B cell (primary cell): ENCODE measurements at regions not wholly inside any gene's neighbourhood (a gene's known extent, or its start where the extent isn't known, plus 50 kb on each side); places are given as distances from the start of the nearest gene placed in this dataset.

Experiments used
- ATAC-seq: fragments of 200-7000 bp; cut with Tn5 transposase; one replicate; pipeline ENCODE4 v1.10.0; 2021; ENCODE audit warnings: low read depth, mild to moderate bottlenecking, moderate number of reproducible peaks, moderate library complexity
- CTCF ChIA-PET: fragments of 350-600 bp; sonication (Branson Sonifier 250); formaldehyde crosslinking; loops from one replicate; lab custom pipeline; 2021; ENCODE audit warnings: antibody characterized with exemption, inconsistent platforms; lab: Charles Lee
- POLR2A ChIA-PET: fragments of 350-600 bp; sonication (Branson Sonifier 250); formaldehyde crosslinking; loops from one replicate; lab custom pipeline; 2021; ENCODE audit warnings: antibody characterized with exemption; lab: Charles Lee
- DNase-seq: peaks from one replicate; pipeline ENCODE4 v3.0.0; 2013
- H2AFZ ChIP-seq: 2 replicates; pipeline ENCODE4 v1.6.1; 2012; ENCODE audit warnings: mild to moderate bottlenecking, low read depth, low read length; ENCODE audit not compliant: insufficient read depth, poor library complexity, severe bottlenecking
- H3K27ac ChIP-seq, 2 donors: 1 replicate in 1 of 2; 2 replicates in 1 of 2; pipeline ENCODE4 v1.5.1; 2012 to 2013; ENCODE audit warnings: low read length in 2 of 2, mild to moderate bottlenecking in 2 of 2, moderate library complexity in 1 of 2
- H3K27me3 ChIP-seq, 4 experiments: fragments of 200-600 bp in 1 of 4; sonication (generic) in 1 of 4; replicated peaks in 1 of 4; 1 replicate in 2 of 4; 2 replicates in 2 of 4; pipeline versions ENCODE4 v1.6.1 to v1.7.0; 2013 to 2016; ENCODE audit warnings: low read length in 3 of 4, mild to moderate bottlenecking in 2 of 4, mixed read lengths in 1 of 4, moderate library complexity in 1 of 4; ENCODE audit not compliant: insufficient read depth in 4 of 4, control insufficient read depth in 3 of 4; ENCODE audit errors: control extremely low read depth in 1 of 4
- H3K36me3 ChIP-seq, 2 experiments: replicated peaks in 1 of 2; 1 replicate in 1 of 2; 2 replicates in 1 of 2; pipeline versions ENCODE4 v1.6.1 to v1.7.1; 2013; ENCODE audit warnings: low read length in 1 of 2; ENCODE audit not compliant: insufficient read depth in 2 of 2, control insufficient read depth in 1 of 2; ENCODE audit errors: control extremely low read depth in 1 of 2, extremely low read depth in 1 of 2
- H3K4me1 ChIP-seq, 2 donors: fragments of 200-600 bp in 1 of 2; sonication (generic) in 1 of 2; 1 replicate in 1 of 2; 2 replicates in 1 of 2; pipeline versions ENCODE4 v1.5.1 to v1.6.1; 2013 to 2017; ENCODE audit warnings: low read length in 2 of 2; ENCODE audit not compliant: control insufficient read depth in 2 of 2, insufficient read depth in 2 of 2
- H3K4me2 ChIP-seq: replicated peaks from 2 replicates; pipeline ENCODE3; 2012; ENCODE audit warnings: mild to moderate bottlenecking, low read depth, low read length; ENCODE audit not compliant: poor library complexity, severe bottlenecking
- H3K4me3 ChIP-seq, 5 experiments: fragments of 200-600 bp in 1 of 5; sonication (generic) in 1 of 5; 1 replicate in 3 of 5; 2 replicates in 2 of 5; pipeline versions ENCODE4 v1.5.1 to v1.7.0; 2011 to 2016; ENCODE audit warnings: low read length in 4 of 5, mild to moderate bottlenecking in 4 of 5, low read depth in 2 of 5, control low read depth in 1 of 5, moderate library complexity in 1 of 5; ENCODE audit not compliant: insufficient read depth in 1 of 5; ENCODE audit errors: control extremely low read depth in 1 of 5, extremely low read depth in 1 of 5
- H3K79me2 ChIP-seq: fragments of 200-600 bp; sonication (generic); one replicate; pipeline ENCODE4 v1.6.0; 2016; ENCODE audit warnings: low read length; ENCODE audit not compliant: control insufficient read depth, insufficient read depth
- H3K9ac ChIP-seq: fragments of 200-600 bp; sonication (generic); 2 replicates; pipeline ENCODE4 v1.6.1; 2017; ENCODE audit warnings: mild to moderate bottlenecking, low read length, moderate library complexity
- H3K9me3 ChIP-seq, 3 donors: one replicate each; pipeline versions ENCODE4 v1.6.1 to v1.7.1; 2013; ENCODE audit warnings: low read length in 2 of 3; ENCODE audit not compliant: control insufficient read depth in 2 of 3, insufficient read depth in 1 of 3; ENCODE audit errors: control extremely low read depth in 1 of 3
- H4K20me1 ChIP-seq: 2 replicates; pipeline ENCODE4 v1.6.0; 2012; ENCODE audit warnings: mild to moderate bottlenecking, low read length; ENCODE audit not compliant: insufficient read depth, control insufficient read depth, poor library complexity, severe bottlenecking
- H3K27ac Mint-ChIP-seq: one replicate; pipeline ENCODE4 v1.8.0; 2021; ENCODE audit warnings: mixed read lengths
- H3K27me3 Mint-ChIP-seq: one replicate; pipeline ENCODE4 v1.8.0; 2021; ENCODE audit warnings: mixed read lengths
- H3K4me1 Mint-ChIP-seq: one replicate; pipeline ENCODE4 v1.8.0; 2021; ENCODE audit warnings: mixed read lengths
- H3K4me3 Mint-ChIP-seq: one replicate; pipeline ENCODE4 v1.8.0; 2021; ENCODE audit warnings: mixed read lengths
- H3K9me3 Mint-ChIP-seq: one replicate; pipeline ENCODE4 v1.8.0; 2022; ENCODE audit warnings: mixed read lengths; ENCODE audit not compliant: insufficient read depth
- EZH2 ChIP-seq: IDR thresholded peaks from 2 replicates; pipeline ENCODE4 v1.6.1; 2012; ENCODE audit warnings: borderline replicate concordance, low read depth, mild to moderate bottlenecking, moderate library complexity, low read length; ENCODE audit not compliant: insufficient read depth, poor library complexity, severe bottlenecking
- WGBS: methylation state at CpG from one replicate; pipeline ENCODE4 v1.1.5; 2013; ENCODE audit warnings: missing lambda C conversion rate; ENCODE audit not compliant: insufficient coverage; 5-methylcytosine and 5-hydroxymethylcytosine counted together
- intact Hi-C: fragments of 100-400 bp; cut with micrococcal nuclease; formaldehyde crosslinking; loops from one replicate; pipeline ENCODE4 v1.10.0; 2022
- TF ChIP-seq, protein P1 (sequence below): fragments of 200-600 bp; IDR thresholded peaks from one replicate; pipeline ENCODE4 v1.8.0; 2022; ENCODE audit warnings: antibody characterized with exemption, mild to moderate bottlenecking

DNA sequence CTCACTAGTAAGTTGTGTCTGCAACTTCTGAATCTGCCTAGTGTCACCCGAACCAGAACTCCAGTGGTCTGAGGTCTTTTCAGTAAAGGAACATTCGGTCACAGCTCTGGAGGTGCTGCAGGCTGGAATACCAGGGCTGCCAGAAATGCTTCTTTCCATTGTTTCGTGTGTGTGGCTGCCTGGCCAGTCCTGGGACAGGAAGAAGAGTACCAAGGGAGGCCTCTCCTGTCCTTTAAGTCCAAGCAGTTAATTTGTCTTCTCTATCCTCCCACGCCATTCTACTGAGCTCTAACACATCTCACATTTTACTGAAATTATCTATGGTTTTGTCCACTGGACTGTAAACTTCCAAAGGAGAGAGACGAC, 196.0 kb downstream of the LNPK start:
- Mint-ChIP-seq H3K9me3 (no peaks in the 10 kb centered on the region), H3K4me3 (no peak overlapping the region), H3K27me3 (peaks cover 8% of the 10 kb centered on the region), H3K27ac (no peak overlapping the region), H3K4me1 (no peaks in the 10 kb centered on the region)
- ATAC-seq (no peak), DNase-seq (no peak)
- intact Hi-C loops, result no loop called here
- Histone ChIP-seq H3K4me2 (no peak overlapping the region), H3K79me2 (no peaks in the 10 kb centered on the region), H2AFZ (no peak overlapping the region), H3K9me3 (no peaks in the 10 kb centered on the region), H3K36me3 (no peaks in the 10 kb centered on the region), H3K27me3 (no peaks in the 10 kb centered on the region), H3K9ac (no peak overlapping the region), H3K4me3 (no peak overlapping the region), H3K27ac (no peak overlapping the region), H3K4me1 (no peaks in the 10 kb centered on the region), H4K20me1 (no peaks in the 10 kb centered on the region)
- TF ChIP-seq, protein P1, sequence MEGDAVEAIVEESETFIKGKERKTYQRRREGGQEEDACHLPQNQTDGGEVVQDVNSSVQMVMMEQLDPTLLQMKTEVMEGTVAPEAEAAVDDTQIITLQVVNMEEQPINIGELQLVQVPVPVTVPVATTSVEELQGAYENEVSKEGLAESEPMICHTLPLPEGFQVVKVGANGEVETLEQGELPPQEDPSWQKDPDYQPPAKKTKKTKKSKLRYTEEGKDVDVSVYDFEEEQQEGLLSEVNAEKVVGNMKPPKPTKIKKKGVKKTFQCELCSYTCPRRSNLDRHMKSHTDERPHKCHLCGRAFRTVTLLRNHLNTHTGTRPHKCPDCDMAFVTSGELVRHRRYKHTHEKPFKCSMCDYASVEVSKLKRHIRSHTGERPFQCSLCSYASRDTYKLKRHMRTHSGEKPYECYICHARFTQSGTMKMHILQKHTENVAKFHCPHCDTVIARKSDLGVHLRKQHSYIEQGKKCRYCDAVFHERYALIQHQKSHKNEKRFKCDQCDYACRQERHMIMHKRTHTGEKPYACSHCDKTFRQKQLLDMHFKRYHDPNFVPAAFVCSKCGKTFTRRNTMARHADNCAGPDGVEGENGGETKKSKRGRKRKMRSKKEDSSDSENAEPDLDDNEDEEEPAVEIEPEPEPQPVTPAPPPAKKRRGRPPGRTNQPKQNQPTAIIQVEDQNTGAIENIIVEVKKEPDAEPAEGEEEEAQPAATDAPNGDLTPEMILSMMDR, result no peak
- TF ChIP-seq EZH2, result no peak
- ChIA-PET CTCF (no interaction called here), POLR2A (no interaction called here)
- 87% methylated on average over 3 of the region's 5 CpGs for WGBS

- no peaks in the 10 kb centered on the region for H3K9me3 ChIP-seq
- ChIA-PET POLR2A (no interaction called here), CTCF (no interaction called here)
- DNase-seq (no peak), ATAC-seq (no peak)
- H3K36me3 ChIP-seq, result no peaks in the 10 kb centered on the region
- TF ChIP-seq, protein P1, result no peak
- TF ChIP-seq EZH2, result no peak
- Mint-ChIP-seq H3K4me3 (no peak overlapping the region), H3K4me1 (no peaks in the 10 kb centered on the region), H3K27me3 (peaks cover 8% of the 10 kb centered on the region), H3K9me3 (no peaks in the 10 kb centered on the region), H3K27ac (no peak overlapping the region)
- no peaks in the 10 kb centered on the region for H3K27me3 ChIP-seq
- H3K4me3 ChIP-seq, result no peak overlapping the region
- no peak overlapping the region for H2AFZ ChIP-seq
- H3K4me1 ChIP-seq, result no peaks in the 10 kb centered on the region
- 68% methylated on average over 2 of the region's 5 CpGs for WGBS
- H4K20me1 ChIP-seq, result no peaks in the 10 kb centered on the region
- H3K79me2 ChIP-seq, result no peaks in the 10 kb centered on the region
- intact Hi-C loops, result no loop called here
- H3K9ac ChIP-seq, result no peak overlapping the region
- H3K4me2 ChIP-seq, result no peak overlapping the region
- H3K27ac ChIP-seq, result no peak overlapping the region
Observed at GRCh38 chr2:175805442-175806124, 196.5 kb downstream of the LNPK start.
